A549 (cell line): ENCODE measurements at regions not wholly inside any gene's neighbourhood (a gene's known extent, or its start where the extent isn't known, plus 50 kb on each side); places are given as distances from the start of the nearest gene placed in this dataset.
"Not testable (repeated sequence)": the region's sequence is repeated elsewhere in the genome, so short reads cannot be mapped to it uniquely, and the experiment has no call there.

Experiments used
- ATAC-seq, 2 experiments: fragments of 200-7000 bp in 1 of 2; fragments of >200 bp in 1 of 2; cut with Nextera tagmentation in 1 of 2; cut with Tn5 transposase in 1 of 2; 3 replicates each; pipeline versions ENCODE4 v1.8.0 to v1.9.1; 2018 to 2020; ENCODE audit warnings: mild to moderate bottlenecking in 1 of 2, moderate library complexity in 1 of 2
- CTCF ChIA-PET: fragments of 300-600 bp; sonication (Branson Sonifier 250); formaldehyde crosslinking; extraction: SDS; loops from one replicate; lab custom pipeline; 2021; ENCODE audit warnings: antibody characterized with exemption, inconsistent platforms; lab: Yijun Ruan, JAX
- POLR2A ChIA-PET: fragments of 350-600 bp; formaldehyde crosslinking; extraction: SDS; loops from one replicate; lab custom pipeline; 2021; ENCODE audit warnings: antibody characterized with exemption, inconsistent platforms; lab: Yijun Ruan, JAX
- DNase-seq, 2 experiments: peaks; one replicate each; pipeline versions ENCODE4 v3.0.0 to v3.0.0-alpha.2; 2011 to 2016; ENCODE audit warnings: low read depth in 1 of 2, low spot score in 1 of 2
- FAIRE-seq: peaks from 2 replicates; lab custom pipeline; 2011; peaks lifted over from hg19 to GRCh38; lab: Jason Lieb, UNC
- H3K27ac ChIP-seq, 2 experiments: fragments of >200 bp; sonication (Bioruptor Twin); formaldehyde crosslinking; 3 replicates each; pipeline ENCODE4 v1.5.1; 2016 to 2017
- H3K4me1 ChIP-seq: fragments of >200 bp; sonication (Bioruptor Twin); formaldehyde crosslinking; 3 replicates; pipeline ENCODE4 v1.6.1; 2016
- H3K4me2 ChIP-seq: fragments of >200 bp; sonication (Bioruptor Twin); formaldehyde crosslinking; 3 replicates; pipeline ENCODE4 v1.6.1; 2016
- H3K4me3 ChIP-seq: fragments of >200 bp; sonication (Bioruptor Twin); formaldehyde crosslinking; 3 replicates; pipeline ENCODE4 v1.5.1; 2016
- H3K9me3 ChIP-seq: fragments of >200 bp; sonication (Bioruptor Twin); formaldehyde crosslinking; 3 replicates; pipeline ENCODE4 v1.6.1; 2016
- ATOH8 ChIP-seq: fragments of 250-450 bp; sonication (Bioruptor Pico); IDR thresholded peaks from 2 replicates; pipeline ENCODE4 v1.5.0; 2020; ENCODE audit warnings: low read depth, mild to moderate bottlenecking, moderate library complexity
- BCL3 ChIP-seq: fragments of >200 bp; sonication (Bioruptor Twin); formaldehyde crosslinking; IDR thresholded peaks from 3 replicates; pipeline ENCODE4 v1.6.1; 2016
- EP300 ChIP-seq, 2 experiments: fragments of >200 bp; sonication (Bioruptor Twin); formaldehyde crosslinking; IDR thresholded peaks; 2 replicates in 1 of 2; 3 replicates in 1 of 2; pipeline ENCODE4 v1.6.1; 2016 to 2017
- ESRRA ChIP-seq: fragments of 150-350 bp; IDR thresholded peaks from 2 replicates; pipeline ENCODE4 v1.6.1; 2014; ENCODE audit warnings: mild to moderate bottlenecking, low read length, borderline replicate concordance
- FOSL2 ChIP-seq, 2 experiments: fragments of 450-650 bp in 1 of 2; fragments of >200 bp in 1 of 2; sonication (Bioruptor Twin) in 1 of 2; formaldehyde crosslinking; IDR thresholded peaks; 2 replicates each; pipeline versions ENCODE4 v1.5.0 to v1.6.1; 2016 to 2020; ENCODE audit warnings: mild to moderate bottlenecking in 1 of 2, moderate library complexity in 1 of 2
- FOXS1 ChIP-seq: fragments of 250-450 bp; sonication (Bioruptor Pico); IDR thresholded peaks from 2 replicates; pipeline ENCODE4 v1.5.0; 2020; ENCODE audit warnings: mild to moderate bottlenecking, moderate library complexity
- GATA3 ChIP-seq: IDR thresholded peaks from 2 replicates; pipeline ENCODE4 v1.6.1; 2012; ENCODE audit warnings: borderline replicate concordance
- HEYL ChIP-seq: fragments of 250-450 bp; sonication (Bioruptor Pico); IDR thresholded peaks from 2 replicates; pipeline ENCODE4 v1.8.0; 2021; ENCODE audit warnings: mild to moderate bottlenecking, moderate library complexity
- HOXB5 ChIP-seq: fragments of 250-450 bp; sonication (Bioruptor Pico); IDR thresholded peaks from 2 replicates; pipeline ENCODE4 v1.5.0; 2020; ENCODE audit warnings: mild to moderate bottlenecking, moderate library complexity
- JUNB ChIP-seq: fragments of >200 bp; sonication (Bioruptor Twin); formaldehyde crosslinking; IDR thresholded peaks from 2 replicates; pipeline ENCODE4 v1.6.1; 2016
- KDM1A ChIP-seq: fragments of 200-600 bp; sonication (generic); IDR thresholded peaks from 2 replicates; pipeline ENCODE4 v1.6.1; 2016; ENCODE audit warnings: low read depth, mild to moderate bottlenecking
- PBX3 ChIP-seq: IDR thresholded peaks from 2 replicates; pipeline ENCODE4 v1.6.1; 2012
- RARB ChIP-seq: fragments of 250-450 bp; sonication (Bioruptor Pico); IDR thresholded peaks from 2 replicates; pipeline ENCODE4 v1.8.0; 2021; ENCODE audit warnings: mild to moderate bottlenecking, moderate library complexity
- RCOR1 ChIP-seq: fragments of 150-350 bp; IDR thresholded peaks from 2 replicates; pipeline ENCODE4 v1.6.1; 2014; ENCODE audit warnings: antibody characterized with exemption, low read length, low read depth
- SREBF2 ChIP-seq: fragments of 450-650 bp; IDR thresholded peaks from 2 replicates; pipeline ENCODE4 v1.6.1; 2014; ENCODE audit warnings: mild to moderate bottlenecking, moderate library complexity
- TP53 ChIP-seq: fragments of 250-450 bp; sonication (Bioruptor Pico); IDR thresholded peaks from 2 replicates; pipeline ENCODE4 v1.5.0; 2021; ENCODE audit warnings: mild to moderate bottlenecking, moderate library complexity
- ZFP36 ChIP-seq: fragments of 450-650 bp; IDR thresholded peaks from 2 replicates; pipeline ENCODE4 v1.6.1; 2014; ENCODE audit warnings: borderline replicate concordance; ENCODE audit not compliant: partially characterized antibody
- ZNF302 ChIP-seq: fragments of 250-450 bp; sonication (Bioruptor Pico); IDR thresholded peaks from 2 replicates; pipeline ENCODE4 v1.9.0; 2021; ENCODE audit warnings: inconsistent platforms, mild to moderate bottlenecking, moderate library complexity
- WGBS: methylation state at CpG from one replicate; pipeline ENCODE4 v1.1.6; 2017; ENCODE audit errors: missing lambda C conversion rate; 5-methylcytosine and 5-hydroxymethylcytosine counted together

- DNase-seq (no peak), FAIRE-seq (no peak), ATAC-seq (no peak)
- no peak overlapping the region for H3K4me2 ChIP-seq
- WGBS, result no CpG with 5 or more reads among the region's 1 CpG
- no peaks in the 10 kb centered on the region for H3K4me1 ChIP-seq
- no peak overlapping the region for H3K4me3 ChIP-seq
- POLR2A ChIA-PET, result no interaction called here
- CTCF ChIA-PET, result interaction anchor here (0.7 kb wide), 1 partner anchor 110 kb away, joined by 3 read pairs; no protein-coding TSS in a partner anchor
- H3K9me3 ChIP-seq, result no peaks in the 10 kb centered on the region; the same call in 2 of the 3 replicates
- no peak overlapping the region for H3K27ac ChIP-seq
- TF ChIP-seq SREBF2 (no peak), FOSL2 (IDR thresholded peaks at IDR 0.05) (no peak), FOSL2 (CRISPR knock-in tag; IDR thresholded peaks at IDR 0.05) (no peak), JUNB (no peak), HOXB5 (CRISPR knock-in tag) (no peak), BCL3 (no peak), HEYL (CRISPR knock-in tag) (no peak), KDM1A (no peak), FOXS1 (CRISPR knock-in tag) (no peak), GATA3 (no peak), TP53 (CRISPR knock-in tag) (no peak), RCOR1 (no peak), ESRRA (no peak), ATOH8 (no peak)
These were observed 611.0 kb downstream of the DOK5 start for GRCh38 chr20:55086421-55086820.

GRCh38 chr20:55079917-55080316 lies 604.5 kb downstream of the DOK5 start:
- H3K4me3 ChIP-seq, result no peak overlapping the region
- no peak for TF ChIP-seq SREBF2
- H3K9me3 ChIP-seq, result no peaks in the 10 kb centered on the region
- DNase-seq (no peak), FAIRE-seq (no peak), ATAC-seq (no peak)
- H3K27ac ChIP-seq, result no peak overlapping the region
- no peak overlapping the region for H3K4me2 ChIP-seq
- POLR2A ChIA-PET, result no interaction called here
- no peaks in the 10 kb centered on the region for H3K4me1 ChIP-seq
- CTCF ChIA-PET, result no interaction called here
- WGBS, result 2% methylated on average over 4 of the region's 4 CpGs

GRCh38 chr20:55074266-55074840 lies 599.0 kb downstream of the DOK5 start:
- H3K4me3 ChIP-seq, DNase-seq, H3K27ac ChIP-seq, POLR2A ChIA-PET, H3K4me1 ChIP-seq, H3K9me3 ChIP-seq, ATAC-seq, FAIRE-seq, CTCF ChIA-PET, H3K4me2 ChIP-seq: not testable (repeated sequence)
- 50% methylated on average over 14 of the region's 19 CpGs for WGBS

GRCh38 chr20:55070001-55070400 lies 594.6 kb downstream of the DOK5 start:
- H3K27ac ChIP-seq, result no peak overlapping the region
- H3K4me2 ChIP-seq, result no peak overlapping the region
- FAIRE-seq (no peak), DNase-seq (no peak), ATAC-seq (no peak)
- CTCF ChIA-PET, result no interaction called here
- H3K9me3 ChIP-seq, result no peaks in the 10 kb centered on the region
- no peak overlapping the region for H3K4me3 ChIP-seq
- POLR2A ChIA-PET, result no interaction called here
- 0% methylated on average over 1 of the region's 1 CpG for WGBS
- H3K4me1 ChIP-seq, result no peaks in the 10 kb centered on the region
- no peak for TF ChIP-seq RARB (CRISPR knock-in tag)
- TF ChIP-seq BCL3, result no peak
- TF ChIP-seq EP300 (IDR thresholded peaks at IDR 0.05), result no peak
- TF ChIP-seq PBX3, result no peak
- no peak for TF ChIP-seq ZFP36
- TF ChIP-seq ZNF302, result no peak
